ENCODE measurements at regions not wholly inside any gene's neighbourhood (a gene's known extent, or its start where the extent isn't known, plus 50 kb on each side); places are given as distances from the start of the nearest gene placed in this dataset.
"Not testable (repeated sequence)": the region's sequence is repeated elsewhere in the genome, so short reads cannot be mapped to it uniquely, and the experiment has no call there.

GRCh38 chr10:30683496-30683895, 53.9 kb upstream of the LYZL2 start:
- Histone ChIP-seq H3K4me1 (ENCODE audit: insufficient read depth, low read length) (no peaks in the 10 kb centered on the region), H2BK120ac (ENCODE audit: low read depth, low read length, poor library complexity, severe bottlenecking) (no peak overlapping the region), H4K8ac (replicated peaks; ENCODE audit: insufficient read length, low read depth, low read length) (no peak overlapping the region), H3K9ac (ENCODE audit: extremely low read depth, insufficient read length, low read length) (no peak overlapping the region), H3T11ph (ENCODE audit: low read length) (no peak overlapping the region), H3K23me2 (ENCODE audit: insufficient read length, low read depth, low read length, poor library complexity, severe bottlenecking) (no peaks in the 10 kb centered on the region), H2BK5ac (ENCODE audit: insufficient read length, low read length) (no peak overlapping the region), H3K79me1 (ENCODE audit: insufficient read depth, low read depth, low read length, poor library complexity, severe bottlenecking) (no peaks in the 10 kb centered on the region), H3K4ac (ENCODE audit: low read depth, low read length) (no peak overlapping the region), H2BK15ac (ENCODE audit: low read depth, low read length) (no peak overlapping the region), H3K18ac (ENCODE audit: insufficient read length, low read depth, low read length) (no peak overlapping the region), H3K56ac (ENCODE audit: insufficient read length, low read depth, low read length) (no peak overlapping the region), H3K4me2 (ENCODE audit: insufficient read depth, insufficient read length, low read length) (no peak overlapping the region), H2BK20ac (ENCODE audit: low read depth, low read length, poor library complexity, severe bottlenecking) (no peak overlapping the region), H4K91ac (ENCODE audit: insufficient read length, low read depth, low read length) (no peak overlapping the region), H3K9me3 (ENCODE audit: control insufficient read depth, low read depth, low read length) (no peaks in the 10 kb centered on the region), H3K23ac (ENCODE audit: insufficient read length, low read depth, low read length) (no peak overlapping the region), H4K20me1 (ENCODE audit: control insufficient read depth, insufficient read depth, insufficient read length) (no peaks in the 10 kb centered on the region), H3K14ac (ENCODE audit: insufficient read depth, low read length) (no peak overlapping the region; the same call in 1 of the 2 replicates), H4K5ac (ENCODE audit: insufficient read length, low read depth, low read length) (no peak overlapping the region), H2AK5ac (ENCODE audit: insufficient read length, low read length) (no peak overlapping the region), H3K27me3 (ENCODE audit: insufficient read depth, low read length) (no peaks in the 10 kb centered on the region), H3K79me2 (ENCODE audit: insufficient read depth, low read length) (no peaks in the 10 kb centered on the region), H3K27ac (ENCODE audit: insufficient read length, low read depth, low read length) (no peak overlapping the region), H2AFZ (ENCODE audit: low read length) (no peak overlapping the region), H2BK12ac (ENCODE audit: insufficient read length, low read depth, low read length) (no peak overlapping the region)
- H3K27me3 Mint-ChIP-seq (ENCODE audit: low read depth) = peaks cover 3% of the 10 kb centered on the region; the same call in 1 of the 2 replicates
- no peak overlapping the region for H3K4me3 Mint-ChIP-seq
- TF ChIP-seq, protein P1, sequence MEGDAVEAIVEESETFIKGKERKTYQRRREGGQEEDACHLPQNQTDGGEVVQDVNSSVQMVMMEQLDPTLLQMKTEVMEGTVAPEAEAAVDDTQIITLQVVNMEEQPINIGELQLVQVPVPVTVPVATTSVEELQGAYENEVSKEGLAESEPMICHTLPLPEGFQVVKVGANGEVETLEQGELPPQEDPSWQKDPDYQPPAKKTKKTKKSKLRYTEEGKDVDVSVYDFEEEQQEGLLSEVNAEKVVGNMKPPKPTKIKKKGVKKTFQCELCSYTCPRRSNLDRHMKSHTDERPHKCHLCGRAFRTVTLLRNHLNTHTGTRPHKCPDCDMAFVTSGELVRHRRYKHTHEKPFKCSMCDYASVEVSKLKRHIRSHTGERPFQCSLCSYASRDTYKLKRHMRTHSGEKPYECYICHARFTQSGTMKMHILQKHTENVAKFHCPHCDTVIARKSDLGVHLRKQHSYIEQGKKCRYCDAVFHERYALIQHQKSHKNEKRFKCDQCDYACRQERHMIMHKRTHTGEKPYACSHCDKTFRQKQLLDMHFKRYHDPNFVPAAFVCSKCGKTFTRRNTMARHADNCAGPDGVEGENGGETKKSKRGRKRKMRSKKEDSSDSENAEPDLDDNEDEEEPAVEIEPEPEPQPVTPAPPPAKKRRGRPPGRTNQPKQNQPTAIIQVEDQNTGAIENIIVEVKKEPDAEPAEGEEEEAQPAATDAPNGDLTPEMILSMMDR (conservative IDR thresholded peaks at IDR 0.05) = no peak
- DNase-seq = no peak
- H3K27ac Mint-ChIP-seq = no peak overlapping the region; a peak in 1 of 7 replicates
- H3K36me3 Mint-ChIP-seq (ENCODE audit: insufficient read depth in 1 of 3, low read depth in 3 of 3) = peaks cover 0 to 3% (median 0%) of the 10 kb centered on the region in 3 experiments; a peak in 2 of 7 replicates
- WGBS (ENCODE audit: extremely low coverage, insufficient read length, low lambda C conversion rate) = no CpG with 5 or more reads among the region's 10 CpGs
- peaks cover 8% of the 10 kb centered on the region in 2 experiments for H3K4me1 Mint-ChIP-seq
- H3K9me3 Mint-ChIP-seq = peaks cover 3 to 6% of the 10 kb centered on the region in 2 experiments; a peak in 3 of 5 replicates

DNA sequence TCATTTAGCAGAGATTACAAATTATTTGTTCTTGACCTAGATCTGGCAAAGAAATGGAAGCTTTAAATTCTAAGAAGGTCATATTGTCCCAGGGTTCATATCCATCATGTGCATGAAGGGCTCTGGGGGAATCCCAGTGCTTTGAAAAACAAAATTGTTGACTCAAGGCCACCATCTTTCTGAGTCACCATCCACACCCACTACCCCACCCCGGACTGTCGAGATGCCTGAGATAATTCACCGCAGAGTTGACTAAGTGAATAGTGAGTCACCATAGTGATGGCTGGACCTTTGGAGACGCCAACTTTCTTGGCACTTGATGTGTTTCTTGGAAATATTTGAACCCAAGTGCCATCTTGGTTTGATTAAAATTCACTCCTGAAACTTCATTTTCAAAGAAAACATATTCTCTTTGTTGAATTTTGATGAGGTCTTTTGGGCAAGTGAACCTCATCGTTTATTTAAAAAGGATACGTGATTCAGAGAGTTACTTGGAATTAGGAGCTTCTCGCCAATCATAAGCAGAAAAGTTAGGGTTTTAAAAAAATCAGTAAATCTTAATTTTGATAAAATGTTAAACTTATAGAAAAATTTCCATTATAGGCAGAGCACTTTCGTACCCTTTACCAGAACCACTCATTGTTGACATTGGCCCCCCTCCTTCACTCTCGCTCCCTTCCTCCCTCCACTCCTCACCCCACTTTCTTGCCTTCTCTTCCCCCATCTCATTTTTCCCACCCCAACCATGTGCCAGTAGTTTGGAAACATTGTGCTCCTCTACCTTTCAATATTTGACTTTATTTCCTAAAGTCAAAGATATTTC, 53.0 kb upstream of the LYZL2 start:
- not testable (repeated sequence) for H4K91ac ChIP-seq (ENCODE audit: insufficient read length, low read depth, low read length); H3K18ac ChIP-seq (ENCODE audit: insufficient read length, low read depth, low read length); H3K4me2 ChIP-seq (ENCODE audit: insufficient read depth, insufficient read length, low read length); H3T11ph ChIP-seq (ENCODE audit: low read length); H2BK120ac ChIP-seq (ENCODE audit: low read depth, low read length, poor library complexity, severe bottlenecking); H3K23ac ChIP-seq (ENCODE audit: insufficient read length, low read depth, low read length); H3K36me3 Mint-ChIP-seq (ENCODE audit: insufficient read depth in 1 of 3, low read depth in 3 of 3); H3K27me3 Mint-ChIP-seq (ENCODE audit: low read depth); H3K79me1 ChIP-seq (ENCODE audit: insufficient read depth, low read depth, low read length, poor library complexity, severe bottlenecking); H3K9me3 ChIP-seq (ENCODE audit: control insufficient read depth, low read depth, low read length); H2AK5ac ChIP-seq (ENCODE audit: insufficient read length, low read length); H3K27ac ChIP-seq (ENCODE audit: insufficient read length, low read depth, low read length); DNase-seq; H2AFZ ChIP-seq (ENCODE audit: low read length); H3K4me3 Mint-ChIP-seq; H3K27ac Mint-ChIP-seq; H3K4me1 Mint-ChIP-seq; H4K5ac ChIP-seq (ENCODE audit: insufficient read length, low read depth, low read length); H2BK12ac ChIP-seq (ENCODE audit: insufficient read length, low read depth, low read length); H3K4me1 ChIP-seq (ENCODE audit: insufficient read depth, low read length); H4K20me1 ChIP-seq (ENCODE audit: control insufficient read depth, insufficient read depth, insufficient read length); H4K8ac ChIP-seq (replicated peaks; ENCODE audit: insufficient read length, low read depth, low read length); H3K79me2 ChIP-seq (ENCODE audit: insufficient read depth, low read length); H2BK5ac ChIP-seq (ENCODE audit: insufficient read length, low read length); H3K56ac ChIP-seq (ENCODE audit: insufficient read length, low read depth, low read length); H3K9me3 Mint-ChIP-seq; H3K4ac ChIP-seq (ENCODE audit: low read depth, low read length); H2BK20ac ChIP-seq (ENCODE audit: low read depth, low read length, poor library complexity, severe bottlenecking); H3K23me2 ChIP-seq (ENCODE audit: insufficient read length, low read depth, low read length, poor library complexity, severe bottlenecking); H3K9ac ChIP-seq (ENCODE audit: extremely low read depth, insufficient read length, low read length); H3K27me3 ChIP-seq (ENCODE audit: insufficient read depth, low read length); H2BK15ac ChIP-seq (ENCODE audit: low read depth, low read length); H3K14ac ChIP-seq (ENCODE audit: insufficient read depth, low read length)
- WGBS (ENCODE audit: extremely low coverage, insufficient read length, low lambda C conversion rate) = no CpG with 5 or more reads among the region's 9 CpGs

Measured in H9 (cell line).